Mesenchymal stem cell (in vitro differentiated cells and primary cell): ENCODE measurements at regions not wholly inside any gene's neighbourhood (a gene's known extent, or its start where the extent isn't known, plus 50 kb on each side); places are given as distances from the start of the nearest gene placed in this dataset.

Experiments
- DNase-seq: peaks from one replicate; pipeline ENCODE4 v3.0.0-alpha.2; 2013
- H2AFZ ChIP-seq: one replicate; pipeline ENCODE4 v1.6.1; 2013; ENCODE audit warnings: low read depth, mild to moderate bottlenecking, control low read depth, inconsistent platforms, low read length, moderate library complexity
- H2AK5ac ChIP-seq: 2 replicates; pipeline ENCODE4 v1.6.1; 2013; ENCODE audit warnings: low read length, moderate library complexity, mild to moderate bottlenecking, inconsistent platforms; ENCODE audit not compliant: severe bottlenecking
- H2BK120ac ChIP-seq: one replicate; pipeline ENCODE4 v1.6.1; 2013; ENCODE audit warnings: low read depth, mild to moderate bottlenecking, inconsistent platforms, low read length, moderate library complexity
- H2BK12ac ChIP-seq, 2 experiments: one replicate each; pipeline ENCODE4 v1.6.1; 2013; ENCODE audit warnings: inconsistent platforms in 2 of 2, low read length in 2 of 2, mild to moderate bottlenecking in 2 of 2, moderate library complexity in 2 of 2, control low read depth in 1 of 2
- H2BK15ac ChIP-seq: one replicate; pipeline ENCODE4 v1.6.1; 2013; ENCODE audit warnings: mild to moderate bottlenecking, low read depth, inconsistent platforms; ENCODE audit not compliant: poor library complexity, severe bottlenecking
- H2BK5ac ChIP-seq: 2 replicates; pipeline ENCODE4 v1.6.1; 2013; ENCODE audit warnings: low read depth, mild to moderate bottlenecking, low read length, control low read depth, inconsistent platforms; ENCODE audit not compliant: poor library complexity, severe bottlenecking
- H3K14ac ChIP-seq, 2 experiments: one replicate each; pipeline ENCODE4 v1.6.1; 2013; ENCODE audit warnings: inconsistent platforms in 2 of 2, low read length in 2 of 2, control low read depth in 1 of 2, mild to moderate bottlenecking in 1 of 2, moderate library complexity in 1 of 2
- H3K18ac ChIP-seq, 2 experiments: one replicate each; pipeline ENCODE4 v1.6.1; 2013; ENCODE audit warnings: inconsistent platforms in 2 of 2, low read length in 2 of 2, control low read depth in 1 of 2, low read depth in 1 of 2, mild to moderate bottlenecking in 1 of 2
- H3K23ac ChIP-seq, 2 experiments: one replicate each; pipeline ENCODE4 v1.6.1; 2013; ENCODE audit warnings: inconsistent platforms in 2 of 2, low read length in 2 of 2, mild to moderate bottlenecking in 2 of 2, moderate library complexity in 2 of 2, control low read depth in 1 of 2
- H3K27ac ChIP-seq: 2 replicates; pipeline ENCODE4 v1.5.1; 2013; ENCODE audit warnings: mild to moderate bottlenecking, moderate library complexity, low read length, control low read depth, inconsistent platforms; ENCODE audit not compliant: poor library complexity, severe bottlenecking
- H3K27me3 ChIP-seq, 2 experiments: 2 replicates each; pipeline versions ENCODE4 v1.6.1 to v1.7.0; 2013; ENCODE audit warnings: low read length in 2 of 2, mild to moderate bottlenecking in 2 of 2, moderate library complexity in 2 of 2, control low read depth in 1 of 2, inconsistent platforms in 1 of 2; ENCODE audit not compliant: control insufficient read depth in 1 of 2, insufficient read depth in 1 of 2
- H3K36me3 ChIP-seq, 2 experiments: 2 replicates each; pipeline versions ENCODE4 v1.6.1 to v1.7.0; 2013; ENCODE audit warnings: low read length in 2 of 2, control low read depth in 1 of 2, inconsistent platforms in 1 of 2, low read depth in 1 of 2, mild to moderate bottlenecking in 1 of 2; ENCODE audit not compliant: insufficient read depth in 2 of 2, control insufficient read depth in 1 of 2
- H3K4ac ChIP-seq, 2 experiments: one replicate each; pipeline ENCODE4 v1.6.1; 2013; ENCODE audit warnings: inconsistent platforms in 2 of 2, low read length in 2 of 2, mild to moderate bottlenecking in 2 of 2, moderate library complexity in 2 of 2, control low read depth in 1 of 2, low read depth in 1 of 2
- H3K4me1 ChIP-seq: 2 replicates; pipeline ENCODE4 v1.6.1; 2013; ENCODE audit warnings: low read depth, low read length, control low read depth; ENCODE audit not compliant: control insufficient read depth, insufficient read depth
- H3K4me2 ChIP-seq: 2 replicates; pipeline ENCODE4 v1.6.1; 2013; ENCODE audit warnings: low read length, mild to moderate bottlenecking, inconsistent platforms; ENCODE audit not compliant: poor library complexity, severe bottlenecking
- H3K4me3 ChIP-seq, 2 experiments: 2 replicates each; pipeline versions ENCODE4 v1.5.1 to v1.7.0; 2013; ENCODE audit warnings: low read length in 2 of 2, mild to moderate bottlenecking in 2 of 2, control low read depth in 1 of 2, low read depth in 1 of 2; ENCODE audit not compliant: insufficient read depth in 1 of 2
- H3K79me1 ChIP-seq: replicated peaks from 2 replicates; pipeline ENCODE4 v1.6.1; 2013; ENCODE audit warnings: mild to moderate bottlenecking, control low read depth, low read length, inconsistent platforms; ENCODE audit not compliant: poor library complexity, severe bottlenecking
- H3K9ac ChIP-seq: 2 replicates; pipeline ENCODE4 v1.7.0; 2013; ENCODE audit warnings: mild to moderate bottlenecking, low read length, moderate library complexity
- H3K9me3 ChIP-seq: 2 replicates; pipeline ENCODE4 v1.7.0; 2013; ENCODE audit warnings: mild to moderate bottlenecking, low read length; ENCODE audit not compliant: control insufficient read depth
- H4K8ac ChIP-seq: one replicate; pipeline ENCODE4 v1.6.1; 2013; ENCODE audit warnings: inconsistent platforms, mild to moderate bottlenecking, low read length, moderate library complexity
- H4K91ac ChIP-seq: one replicate; pipeline ENCODE4 v1.6.1; 2013; ENCODE audit warnings: mild to moderate bottlenecking, low read length, inconsistent platforms
- WGBS: methylation state at CpG from one replicate; pipeline ENCODE4 v1.1.7; 2013; ENCODE audit warnings: mixed read lengths; 5-methylcytosine and 5-hydroxymethylcytosine counted together

GRCh38 chr5:39674209-39675082 is 249.7 kb upstream of the DAB2 start:
- Histone ChIP-seq H3K36me3 (no peaks in the 10 kb centered on the region), H3K4me2 (no peak overlapping the region), H3K4me3 (no peak overlapping the region), H3K4ac (no peak overlapping the region), H3K79me1 (no peaks in the 10 kb centered on the region), H3K27ac (no peak overlapping the region), H4K8ac (no peak overlapping the region), H2BK12ac (no peak overlapping the region), H2BK15ac (no peak overlapping the region), H2AFZ (no peak overlapping the region), H2BK5ac (no peak overlapping the region), H3K23ac (no peak overlapping the region), H3K9ac (no peak overlapping the region), H2BK120ac (no peak overlapping the region), H2AK5ac (no peak overlapping the region), H3K27me3 (no peaks in the 10 kb centered on the region), H3K4me1 (no peaks in the 10 kb centered on the region), H3K18ac (no peak overlapping the region), H3K14ac (no peak overlapping the region), H3K9me3 (no peaks in the 10 kb centered on the region), H4K91ac (no peak overlapping the region)
- DNase-seq, result no peak
- 100% methylated on average over 1 of the region's 2 CpGs for WGBS

GRCh38 chr5:39671561-39671961 is 246.8 kb upstream of the DAB2 start:
- DNase-seq, result no peak
- H2AK5ac ChIP-seq, result no peak overlapping the region
- no peak overlapping the region for H3K4me3 ChIP-seq
- H3K79me1 ChIP-seq, result no peaks in the 10 kb centered on the region
- H3K18ac ChIP-seq, result no peak overlapping the region
- WGBS, result 65% methylated on average over 1 of the region's 1 CpG
- H4K91ac ChIP-seq, result no peak overlapping the region
- H3K4me1 ChIP-seq, result no peaks in the 10 kb centered on the region
- H3K4me2 ChIP-seq, result no peak overlapping the region
- H3K4ac ChIP-seq, result no peak overlapping the region
- H2BK15ac ChIP-seq, result no peak overlapping the region
- no peak overlapping the region for H3K23ac ChIP-seq
- H3K27ac ChIP-seq, result no peak overlapping the region
- no peak overlapping the region for H2BK120ac ChIP-seq
- no peak overlapping the region for H4K8ac ChIP-seq
- no peaks in the 10 kb centered on the region for H3K36me3 ChIP-seq
- no peak overlapping the region for H2BK12ac ChIP-seq
- H3K9me3 ChIP-seq, result no peaks in the 10 kb centered on the region
- no peak overlapping the region for H2AFZ ChIP-seq
- H2BK5ac ChIP-seq, result no peak overlapping the region
- H3K14ac ChIP-seq, result no peak overlapping the region
- no peaks in the 10 kb centered on the region for H3K27me3 ChIP-seq
- H3K9ac ChIP-seq, result no peak overlapping the region

GRCh38 chr5:39670955-39671354 is 246.2 kb upstream of the DAB2 start:
- no peaks in the 10 kb centered on the region for H3K4me1 ChIP-seq
- H3K27me3 ChIP-seq, result no peaks in the 10 kb centered on the region
- H3K4me3 ChIP-seq, result no peak overlapping the region
- no peak overlapping the region for H2AK5ac ChIP-seq
- no peak overlapping the region for H3K14ac ChIP-seq
- no peak overlapping the region for H2BK15ac ChIP-seq
- H3K4ac ChIP-seq, result no peak overlapping the region
- no peak for DNase-seq
- no peak overlapping the region for H4K8ac ChIP-seq
- H2BK12ac ChIP-seq, result no peak overlapping the region
- H3K9ac ChIP-seq, result no peak overlapping the region
- H3K23ac ChIP-seq, result no peak overlapping the region
- no peaks in the 10 kb centered on the region for H3K79me1 ChIP-seq
- H2BK120ac ChIP-seq, result no peak overlapping the region
- no peaks in the 10 kb centered on the region for H3K9me3 ChIP-seq
- H2AFZ ChIP-seq, result no peak overlapping the region
- H3K27ac ChIP-seq, result no peak overlapping the region
- no peaks in the 10 kb centered on the region for H3K36me3 ChIP-seq
- no peak overlapping the region for H3K18ac ChIP-seq
- no peak overlapping the region for H4K91ac ChIP-seq
- H2BK5ac ChIP-seq, result no peak overlapping the region
- no peak overlapping the region for H3K4me2 ChIP-seq

GRCh38 chr5:39670391-39670790 is 245.6 kb upstream of the DAB2 start:
- 86% methylated on average over 3 of the region's 6 CpGs for WGBS
- Histone ChIP-seq H3K4me1 (no peaks in the 10 kb centered on the region), H3K79me1 (no peaks in the 10 kb centered on the region), H3K14ac (no peak overlapping the region), H3K4me3 (no peak overlapping the region), H4K8ac (no peak overlapping the region), H2AK5ac (no peak overlapping the region), H3K9ac (no peak overlapping the region), H3K18ac (no peak overlapping the region), H3K23ac (no peak overlapping the region), H3K27me3 (no peaks in the 10 kb centered on the region), H2BK5ac (no peak overlapping the region), H2AFZ (no peak overlapping the region), H4K91ac (no peak overlapping the region), H3K9me3 (no peaks in the 10 kb centered on the region), H2BK15ac (no peak overlapping the region), H3K4me2 (no peak overlapping the region), H3K36me3 (no peaks in the 10 kb centered on the region), H3K4ac (no peak overlapping the region), H2BK12ac (no peak overlapping the region), H2BK120ac (no peak overlapping the region), H3K27ac (no peak overlapping the region)
- DNase-seq, result no peak
